OCI-LY3 (cell line): ENCODE measurements at regions not wholly inside any gene's neighbourhood (a gene's known extent, or its start where the extent isn't known, plus 50 kb on each side); places are given as distances from the start of the nearest gene placed in this dataset.

ENCODE experiments used
- H2AFZ ChIP-seq: fragments of 200-600, 300-600 bp; shearing (Covaris generic); 2 replicates; pipeline ENCODE4 v1.6.0; 2014; ENCODE audit warnings: antibody characterized with exemption, low read depth, low read length
- H3K27ac ChIP-seq: fragments of 200-600, 300-600 bp; sonication (generic); 2 replicates; pipeline ENCODE4 v1.5.1; 2014; ENCODE audit warnings: mild to moderate bottlenecking, low read length, moderate library complexity, mixed read lengths
- H3K27me3 ChIP-seq: fragments of 200-600, 300-600 bp; sonication (generic); 2 replicates; pipeline ENCODE4 v1.6.1; 2014; ENCODE audit warnings: low read depth, low read length, mixed read lengths
- H3K36me3 ChIP-seq: fragments of 200-600, 300-600 bp; sonication (generic); replicated peaks from 2 replicates; pipeline ENCODE3; 2014; ENCODE audit warnings: low read depth, low read length, mixed read lengths
- H3K4me1 ChIP-seq: fragments of 300-600, 200-600 bp; sonication (generic); 2 replicates; pipeline ENCODE4 v1.6.1; 2014; ENCODE audit warnings: low read length, mixed read lengths
- H3K4me2 ChIP-seq: fragments of 200-600, 300-600 bp; sonication (generic); 2 replicates; pipeline ENCODE4 v1.6.1; 2014; ENCODE audit warnings: low read length, mixed read lengths
- H3K4me3 ChIP-seq: fragments of 300-600, 200-600 bp; sonication (generic); 2 replicates; pipeline ENCODE4 v1.5.1; 2014; ENCODE audit warnings: antibody characterized with exemption, mild to moderate bottlenecking, low read length, moderate library complexity
- H3K79me2 ChIP-seq: fragments of 300-600, 200-600 bp; shearing (Covaris generic); 2 replicates; pipeline ENCODE4 v1.6.1; 2014; ENCODE audit warnings: mild to moderate bottlenecking, low read length, mixed read lengths
- H3K9ac ChIP-seq: fragments of 300-600, 200-600 bp; shearing (Covaris generic); 2 replicates; pipeline ENCODE4 v1.6.0; 2014; ENCODE audit warnings: mild to moderate bottlenecking, low read length, moderate library complexity
- H3K9me3 ChIP-seq: fragments of 200-600, 300-600 bp; shearing (Covaris generic); 2 replicates; pipeline ENCODE4 v1.6.1; 2014; ENCODE audit warnings: low read length, mixed read lengths; ENCODE audit not compliant: insufficient read depth
- H4K20me1 ChIP-seq: fragments of 200-600, 300-600 bp; sonication (generic); 2 replicates; pipeline ENCODE4 v1.6.1; 2016; ENCODE audit warnings: low read length, mixed read lengths; ENCODE audit not compliant: insufficient read depth
- CTCF ChIP-seq: fragments of 200-600, 300-600 bp; sonication (generic); IDR thresholded peaks from 2 replicates; pipeline ENCODE4 v1.5.1; 2014; ENCODE audit warnings: antibody characterized with exemption, low read length, low read depth
- EZH2phosphoT487 ChIP-seq: fragments of 200-600 bp; shearing (Covaris generic); IDR thresholded peaks from 2 replicates; pipeline ENCODE4 v1.6.1; 2018; ENCODE audit warnings: antibody characterized with exemption, mixed run types, low read depth

GRCh38 chr12:107418981-107419380, 266.6 kb upstream of the PWP1 start:
- H3K79me2 ChIP-seq: no peaks in the 10 kb centered on the region
- H3K27me3 ChIP-seq: no peaks in the 10 kb centered on the region
- H4K20me1 ChIP-seq: no peaks in the 10 kb centered on the region
- H3K9ac ChIP-seq: no peak overlapping the region
- no peaks in the 10 kb centered on the region for H3K9me3 ChIP-seq
- no peak overlapping the region for H3K27ac ChIP-seq
- no peak overlapping the region for H3K4me2 ChIP-seq
- no peaks in the 10 kb centered on the region for H3K36me3 ChIP-seq
- no peak overlapping the region for H3K4me3 ChIP-seq
- TF ChIP-seq CTCF (no peak), EZH2phosphoT487 (no peak)
- no peaks in the 10 kb centered on the region for H3K4me1 ChIP-seq
- H2AFZ ChIP-seq: no peak overlapping the region

GRCh38 chr12:107423531-107423930, 262.1 kb upstream of the PWP1 start:
- Histone ChIP-seq H3K4me2 (no peak overlapping the region), H4K20me1 (no peaks in the 10 kb centered on the region), H3K27me3 (no peaks in the 10 kb centered on the region), H3K4me3 (no peak overlapping the region), H3K27ac (no peak overlapping the region), H3K9ac (no peak overlapping the region), H2AFZ (no peak overlapping the region), H3K9me3 (no peaks in the 10 kb centered on the region), H3K79me2 (no peaks in the 10 kb centered on the region), H3K4me1 (no peaks in the 10 kb centered on the region), H3K36me3 (no peaks in the 10 kb centered on the region)
- no peak for TF ChIP-seq CTCF
- no peak for TF ChIP-seq EZH2phosphoT487

GRCh38 chr12:107429006-107429705, 256.4 kb upstream of the PWP1 start:
- H3K4me1 ChIP-seq: no peaks in the 10 kb centered on the region
- no peaks in the 10 kb centered on the region for H4K20me1 ChIP-seq
- no peak overlapping the region for H3K4me3 ChIP-seq
- H3K4me2 ChIP-seq: no peak overlapping the region
- no peaks in the 10 kb centered on the region for H3K9me3 ChIP-seq
- no peaks in the 10 kb centered on the region for H3K36me3 ChIP-seq
- TF ChIP-seq EZH2phosphoT487 (no peak), CTCF (no peak)
- H3K79me2 ChIP-seq: no peaks in the 10 kb centered on the region
- H3K27ac ChIP-seq: no peak overlapping the region
- no peak overlapping the region for H2AFZ ChIP-seq
- H3K9ac ChIP-seq: no peak overlapping the region
- no peaks in the 10 kb centered on the region for H3K27me3 ChIP-seq

- no peak overlapping the region for H2AFZ ChIP-seq
- no peaks in the 10 kb centered on the region for H4K20me1 ChIP-seq
- no peaks in the 10 kb centered on the region for H3K4me1 ChIP-seq
- H3K36me3 ChIP-seq: no peaks in the 10 kb centered on the region
- H3K4me2 ChIP-seq: no peak overlapping the region
- H3K9me3 ChIP-seq: no peaks in the 10 kb centered on the region
- H3K4me3 ChIP-seq: no peak overlapping the region
- TF ChIP-seq CTCF: no peak
- TF ChIP-seq EZH2phosphoT487: no peak
- no peaks in the 10 kb centered on the region for H3K79me2 ChIP-seq
- H3K27me3 ChIP-seq: 0 out of 2 replicates have a peak, but pooled peaks cover 5% of the 10 kb centered on the region
- H3K9ac ChIP-seq: no peak overlapping the region
- no peak overlapping the region for H3K27ac ChIP-seq
Measured at GRCh38 chr12:107431942-107432341, 253.7 kb upstream of the PWP1 start.
